Renal cortical epithelial cell (primary cell): ENCODE measurements at regions not wholly inside any gene's neighbourhood (a gene's known extent, or its start where the extent isn't known, plus 50 kb on each side); places are given as distances from the start of the nearest gene placed in this dataset.

Experiments used
- DNase-seq: peaks from one replicate; pipeline ENCODE4 v3.0.0-alpha.2; 2011; ENCODE audit warnings: low read depth

DNA sequence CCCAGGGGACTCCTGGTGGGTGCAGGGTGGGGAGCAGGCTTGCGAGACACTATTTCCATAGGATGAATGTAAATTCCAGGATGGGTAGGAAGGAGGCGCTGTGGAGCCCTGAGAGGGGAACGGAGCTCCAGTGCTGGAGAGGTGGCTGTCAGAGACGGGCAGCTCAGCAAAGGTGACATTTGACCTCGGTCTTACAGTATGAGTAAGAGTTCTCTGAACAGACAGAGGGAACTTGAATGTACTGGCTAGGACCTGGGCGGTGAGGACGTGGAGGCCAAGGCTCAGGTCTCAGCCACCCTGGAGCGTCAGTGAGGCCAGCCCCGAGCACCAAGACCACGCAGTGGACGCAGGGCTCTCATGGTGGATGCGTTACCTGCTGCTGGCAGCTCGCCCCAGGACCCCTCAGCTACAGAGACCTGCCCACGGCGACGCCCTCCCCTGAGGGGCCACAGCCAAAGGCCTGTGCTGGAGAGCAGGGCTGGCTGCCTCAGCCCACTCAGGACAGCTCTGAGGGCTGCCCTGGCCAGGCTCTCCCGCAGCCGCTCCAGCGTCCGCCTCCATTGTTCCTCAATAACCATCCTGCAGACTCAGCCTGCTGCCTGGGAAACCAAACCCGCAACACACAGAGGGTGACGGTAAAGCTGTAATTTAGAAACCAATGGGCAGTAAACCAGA lies 65.9 kb upstream of the TNRC6C start:
- DNase-seq = no peak

DNA sequence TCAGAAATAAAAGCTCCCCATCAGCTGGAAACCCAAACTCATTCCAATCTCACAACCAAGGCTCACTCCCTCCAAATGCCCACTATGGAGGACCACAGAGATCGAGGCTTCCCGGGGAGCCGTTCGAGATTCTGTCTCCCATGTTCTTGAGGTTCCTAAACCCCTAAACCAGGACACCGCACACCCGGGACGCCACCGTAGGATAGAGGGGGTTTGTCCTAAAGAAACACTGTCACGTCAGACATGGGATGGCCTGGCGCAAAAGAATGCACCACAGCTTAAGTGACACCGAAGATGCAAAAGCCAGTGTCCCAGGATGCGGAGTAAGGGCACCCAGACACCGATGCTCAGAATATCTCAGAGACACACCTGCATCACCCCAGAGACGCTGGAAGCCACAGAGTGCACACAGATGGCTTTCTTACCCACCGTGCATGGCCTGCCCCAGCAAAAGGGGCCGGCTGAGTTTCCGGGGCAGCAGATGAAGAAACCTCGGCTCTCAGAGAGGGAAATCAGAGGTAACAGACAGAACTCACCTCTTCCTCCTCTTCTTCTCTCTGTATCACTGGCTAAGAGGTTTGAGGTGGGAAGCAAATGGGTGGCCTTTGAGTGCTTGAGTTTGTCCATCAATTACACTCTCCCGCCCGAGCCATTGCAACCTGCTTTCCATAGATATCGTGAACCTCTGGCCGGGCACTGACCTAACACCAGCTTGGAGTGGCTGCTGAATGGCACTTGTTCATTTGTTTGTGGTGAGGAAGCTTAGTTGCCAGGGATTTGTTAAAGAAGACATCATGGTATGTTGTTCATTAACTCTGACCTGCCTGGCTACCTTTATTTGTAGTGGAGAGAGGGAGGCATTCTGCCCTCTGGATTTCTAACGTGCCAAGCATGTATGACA lies 65.1 kb upstream of the TNRC6C start:
- no peak for DNase-seq

DNA sequence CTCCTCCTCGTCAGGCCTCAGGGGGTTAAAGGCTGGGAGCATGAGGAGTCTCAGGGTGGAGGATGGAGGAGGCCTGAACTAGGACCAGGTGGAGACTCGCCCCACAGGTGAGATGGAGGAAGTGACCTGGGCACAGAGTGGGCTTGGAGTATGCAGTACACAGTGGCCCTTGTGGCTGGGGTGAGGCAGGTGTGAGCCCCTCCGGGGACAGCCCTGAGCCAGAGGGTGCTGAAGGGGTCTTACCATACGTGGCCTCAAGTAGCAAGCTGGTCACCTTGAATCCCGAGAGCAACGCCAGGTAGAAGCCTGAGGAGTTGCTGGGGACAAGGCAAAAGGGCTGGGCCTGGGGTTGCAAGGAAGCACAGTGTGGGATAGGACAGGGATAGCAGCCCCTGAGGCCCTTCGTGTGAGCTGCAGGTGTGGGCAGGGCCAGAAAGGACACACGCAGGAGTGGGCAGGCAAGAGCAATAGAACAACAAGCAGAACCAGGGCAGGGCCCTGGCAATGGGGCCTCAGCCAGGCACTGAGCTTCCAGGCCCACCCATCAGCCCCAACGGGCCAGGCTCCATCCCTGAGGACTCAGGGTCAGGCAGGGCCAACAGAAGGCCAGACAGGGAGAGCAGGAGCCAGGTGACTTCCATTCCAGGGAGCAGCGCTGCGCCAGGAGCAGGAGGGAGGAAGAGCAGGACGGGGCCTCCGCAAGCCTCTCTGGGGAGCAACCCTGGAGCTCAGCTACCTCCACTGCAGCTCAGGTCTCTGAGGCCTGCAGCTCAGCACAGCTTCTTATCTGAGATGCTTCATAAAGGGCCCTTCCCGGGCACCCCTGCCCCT lies 64.2 kb upstream of the TNRC6C start:
- DNase-seq = no peak

DNA sequence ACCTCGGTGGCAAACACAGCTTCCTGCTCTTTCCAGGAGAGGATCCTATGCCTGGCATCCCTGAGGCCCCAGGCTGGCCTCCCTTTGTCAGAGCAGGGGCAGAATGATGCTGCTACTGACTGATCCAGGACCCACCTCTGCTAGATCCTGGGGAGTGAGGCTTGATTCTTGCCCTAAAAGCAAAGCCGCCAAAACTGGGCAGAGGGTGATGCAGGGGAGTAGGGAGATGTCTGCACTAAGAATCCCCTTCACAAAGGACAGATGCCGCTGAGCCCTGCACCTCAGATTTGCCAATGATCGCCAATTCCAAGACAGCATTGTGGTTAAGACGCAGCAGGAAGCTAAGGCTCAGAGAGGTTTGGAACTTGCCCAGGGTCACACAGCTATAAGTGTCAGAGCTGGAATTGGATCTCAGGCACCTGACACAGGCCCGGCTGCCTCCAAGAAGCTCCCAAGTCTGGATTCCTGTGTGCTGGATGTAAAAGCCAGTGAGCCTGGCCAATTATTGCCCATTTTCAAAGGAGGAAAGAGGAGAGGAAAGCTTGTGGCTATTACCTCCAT lies 60.7 kb upstream of the TNRC6C start:
- no peak for DNase-seq

DNA sequence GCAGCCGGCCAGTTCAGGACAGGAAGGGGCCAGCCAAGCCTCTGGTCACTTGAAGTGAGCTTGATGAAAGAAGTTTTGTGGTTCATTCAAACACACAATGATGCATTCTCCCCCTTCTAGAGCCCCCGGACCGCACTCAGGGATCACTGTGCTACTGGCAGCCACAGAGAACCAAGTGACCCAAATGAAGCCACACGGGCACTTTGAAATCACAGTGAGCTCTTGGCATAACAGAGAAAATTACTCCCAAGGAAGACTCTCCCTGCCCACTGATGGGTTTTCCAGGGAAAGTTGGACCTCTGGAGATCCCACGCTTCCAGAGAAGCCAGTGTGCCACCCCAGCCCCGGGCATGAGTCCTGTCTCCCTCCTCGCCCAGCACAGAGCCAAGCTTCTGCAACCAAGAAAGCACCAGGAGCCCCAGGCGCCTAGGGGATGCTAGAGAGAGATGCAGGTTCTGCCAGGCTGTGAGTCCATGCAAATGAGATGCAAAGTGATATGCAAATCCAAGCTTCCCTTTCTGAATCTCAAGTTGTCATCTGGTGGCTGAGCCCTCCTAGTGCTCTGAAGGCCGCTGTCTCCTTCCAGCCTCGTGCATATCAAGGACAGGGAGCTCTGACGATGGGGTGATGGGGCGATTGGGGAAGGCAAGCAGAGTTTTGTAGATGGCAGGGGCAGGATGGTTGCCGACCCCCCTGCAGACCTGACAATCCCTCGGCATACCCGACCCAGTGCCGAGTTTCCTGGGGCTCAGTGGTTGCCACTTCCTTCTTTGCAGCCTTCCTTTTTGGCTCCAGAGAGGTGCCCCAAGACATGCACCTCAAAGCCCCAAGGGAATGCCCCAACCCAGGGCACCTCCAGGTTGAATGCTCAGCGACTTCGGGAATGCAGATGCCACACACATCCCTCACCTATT lies 59.7 kb upstream of the TNRC6C start:
- DNase-seq = no peak

DNA sequence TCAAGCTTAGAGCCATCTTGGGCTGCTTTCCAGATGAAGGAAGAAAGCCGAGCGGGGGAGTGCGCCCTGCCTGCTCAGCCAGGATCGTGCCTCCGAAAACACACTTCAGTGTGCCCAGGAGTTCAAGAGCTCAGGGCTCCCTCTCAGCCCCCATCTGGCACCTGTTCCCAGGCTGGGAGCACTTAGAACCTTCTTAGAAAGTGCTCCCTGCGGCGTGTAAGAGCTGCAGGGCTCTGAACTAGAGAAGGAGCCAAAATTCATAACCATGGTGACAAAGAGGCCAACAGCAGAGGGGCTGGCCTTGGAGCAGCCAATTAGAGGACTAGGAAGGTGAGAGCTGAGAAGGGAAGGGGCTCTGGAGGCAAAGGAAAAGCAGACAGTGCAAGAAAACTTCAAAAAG lies 59.0 kb upstream of the TNRC6C start:
- DNase-seq = no peak

DNA sequence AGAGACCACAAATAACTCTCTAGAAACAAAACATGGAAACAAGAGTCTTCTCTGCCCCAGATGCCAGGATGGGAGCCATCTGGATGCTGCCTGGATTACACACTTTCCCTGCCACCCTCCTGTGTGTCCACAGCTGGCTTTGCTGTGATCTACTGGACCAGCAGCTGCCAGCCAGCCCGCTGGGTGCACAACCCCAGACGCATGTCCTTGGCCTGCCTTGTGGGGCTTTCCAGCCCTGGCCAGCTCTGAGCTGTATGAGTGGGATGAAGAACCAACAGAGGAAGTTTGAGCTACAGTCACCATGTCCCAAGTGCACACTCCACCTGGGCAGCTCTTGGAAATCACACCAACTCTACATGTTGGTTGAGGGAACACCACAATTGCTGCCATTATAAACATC lies 57.0 kb upstream of the TNRC6C start:
- no peak for DNase-seq

DNA sequence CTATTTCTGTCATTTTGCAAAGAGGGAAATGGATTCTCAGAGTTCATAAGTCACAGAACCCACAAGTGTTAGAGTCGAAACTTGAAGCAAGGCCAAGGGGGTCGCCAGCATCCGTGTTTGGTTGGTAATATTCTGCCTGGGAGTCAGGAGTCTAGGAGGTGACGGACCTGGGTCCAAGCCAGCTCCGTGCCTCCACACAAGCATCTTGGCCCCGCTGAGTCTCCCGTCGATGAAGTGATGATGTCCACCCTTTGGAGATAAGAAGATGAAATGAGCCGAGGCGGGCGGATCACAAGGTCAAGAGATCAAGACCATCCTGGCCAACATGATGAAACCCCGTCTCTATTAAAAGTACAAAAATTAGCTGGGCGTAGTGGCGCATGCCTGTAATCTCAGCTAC lies 53.2 kb upstream of the TNRC6C start:
- DNase-seq = no peak

DNA sequence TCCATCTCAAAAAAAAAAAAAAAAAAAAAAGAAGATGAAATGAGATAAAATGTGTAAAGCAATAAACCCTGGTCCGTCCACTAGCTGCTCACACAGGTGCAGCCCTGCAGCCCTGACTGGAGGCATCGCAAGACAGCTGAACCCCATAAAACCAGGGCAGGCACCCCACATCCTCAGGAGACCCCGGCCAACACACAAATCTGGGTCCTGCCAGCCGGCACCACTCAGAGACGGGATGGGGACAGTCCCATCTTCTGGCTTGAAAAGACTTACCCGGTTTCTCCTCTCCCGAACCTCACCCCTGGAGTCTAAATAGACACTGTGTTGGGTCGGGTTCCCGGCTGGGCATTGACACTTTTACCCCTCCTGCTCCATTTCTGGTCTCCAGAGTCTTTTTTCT lies 52.7 kb upstream of the TNRC6C start:
- no peak for DNase-seq

DNA sequence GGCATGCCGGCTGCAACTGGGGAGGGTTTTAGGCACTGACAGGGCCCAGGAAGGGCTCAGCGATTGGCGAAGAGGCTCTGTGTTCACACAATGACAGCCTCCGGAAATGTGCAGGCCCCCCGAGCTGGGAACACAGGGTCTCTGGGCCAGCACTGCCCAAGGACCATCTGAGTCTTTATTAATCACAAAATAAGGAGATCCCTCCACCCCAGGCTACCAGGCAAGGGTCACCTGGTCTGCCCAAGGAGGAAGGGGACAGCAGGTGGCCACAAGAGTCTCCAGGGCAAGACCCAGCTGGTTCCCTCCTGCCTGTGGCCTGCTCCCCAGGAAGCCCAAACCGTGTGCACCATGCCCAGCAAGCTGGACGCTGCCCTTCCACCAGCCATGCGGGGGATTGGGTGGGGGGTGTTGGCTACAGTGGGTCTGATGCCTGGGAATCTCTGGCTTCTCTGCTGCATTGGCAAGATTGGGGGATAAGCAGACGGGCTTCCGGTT lies 52.1 kb upstream of the TNRC6C start:
- DNase-seq = no peak

DNA sequence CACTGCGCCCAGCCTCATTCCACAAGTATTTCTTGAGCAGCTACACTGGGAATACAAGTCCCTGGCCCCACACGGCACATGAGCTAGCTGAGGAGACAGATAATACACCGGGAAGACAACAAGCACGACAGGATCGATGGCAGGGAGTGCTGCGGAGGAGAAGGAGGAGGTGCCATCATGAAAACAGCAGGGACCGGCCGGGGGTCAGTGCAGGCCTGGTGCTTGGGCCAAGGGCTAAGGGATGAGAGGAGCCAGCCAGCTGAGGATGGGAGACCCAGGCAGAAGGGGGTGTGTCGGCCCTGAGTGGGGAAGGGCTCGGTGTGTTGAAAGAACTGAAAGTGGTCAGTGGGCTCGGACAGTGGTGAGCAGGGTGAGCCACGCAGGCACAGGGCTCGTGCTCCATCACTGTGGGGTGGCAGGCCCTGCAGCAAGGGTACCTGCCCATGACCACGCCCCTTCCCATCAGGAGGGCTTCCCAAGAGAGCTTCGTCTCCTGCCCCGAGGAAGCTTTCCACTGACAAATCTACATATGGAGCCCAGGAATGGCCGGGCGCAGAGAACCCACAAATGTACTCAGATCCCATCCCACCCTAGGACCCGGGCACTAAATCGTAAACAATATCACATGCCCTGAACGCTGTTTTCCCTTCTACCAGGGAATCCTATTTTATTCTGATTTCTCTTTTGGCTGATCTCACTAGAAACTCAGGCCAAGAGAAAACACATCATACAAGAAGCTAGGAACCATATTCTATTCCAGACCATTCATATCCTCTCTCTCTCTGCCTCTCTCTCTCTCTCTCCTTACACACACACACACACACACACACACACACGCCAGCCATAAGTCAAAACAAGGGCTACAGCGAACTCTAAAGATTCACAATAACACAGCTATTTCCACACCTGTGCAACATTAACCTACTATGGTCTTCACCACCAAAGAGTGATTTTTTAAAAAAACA lies 50.7 kb upstream of the TNRC6C start:
- no peak for DNase-seq

DNA sequence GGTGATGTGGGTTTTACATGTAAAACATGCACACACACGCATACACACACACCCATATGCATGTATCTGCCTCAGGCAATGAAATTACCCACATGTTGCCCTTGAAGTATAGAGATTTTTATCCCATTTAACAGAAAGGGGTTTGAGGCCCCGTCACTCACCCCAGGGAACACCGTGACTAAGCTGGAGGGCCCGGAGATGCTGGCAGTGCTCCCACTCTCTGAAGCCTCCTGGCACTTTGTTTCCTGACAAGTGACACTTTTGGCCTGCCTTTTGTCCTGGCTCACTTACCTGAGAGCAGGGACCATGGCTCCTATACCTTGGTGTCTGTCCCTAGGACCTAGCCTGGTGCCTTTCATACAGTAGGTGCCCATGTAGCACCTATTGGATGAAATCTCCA lies 50.0 kb upstream of the TNRC6C start:
- no peak for DNase-seq
